ENCODE measurements at regions not wholly inside any gene's neighbourhood (a gene's known extent, or its start where the extent isn't known, plus 50 kb on each side); places are given as distances from the start of the nearest gene placed in this dataset.

DNA sequence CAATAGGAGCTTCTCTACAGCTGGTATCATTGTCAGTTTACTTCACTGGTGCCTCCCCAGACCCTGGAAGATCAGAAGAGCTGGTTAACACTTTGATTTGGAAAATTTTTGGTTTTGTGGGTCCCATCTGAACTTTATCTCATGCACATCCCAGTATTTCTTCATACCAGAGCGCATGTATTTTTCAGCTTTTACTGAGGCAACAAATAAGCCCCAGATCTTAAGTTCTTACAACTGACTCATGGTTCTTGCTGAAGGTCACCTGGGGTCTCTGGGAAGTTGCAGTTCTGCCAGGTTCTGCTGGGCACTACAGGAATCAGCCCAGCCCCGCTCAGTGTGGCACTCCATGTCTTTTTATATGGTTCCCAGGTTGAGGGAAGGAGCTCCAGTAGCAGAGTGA, 1249.9 kb downstream of the EFNB2 start:
- no peak for DNase-seq (ENCODE audit: low spot score)
- TF ChIP-seq CTCF (IDR thresholded peaks at IDR 0.05): no peak
- Histone ChIP-seq H3K27me3 (no peaks in the 10 kb centered on the region), H3K9me3 (no peaks in the 10 kb centered on the region), H3K27ac (no peak overlapping the region), H3K4me1 (no peaks in the 10 kb centered on the region), H3K4me3 (no peak overlapping the region), H3K36me3 (no peaks in the 10 kb centered on the region)

GRCh38 chr13:105282406-105283285, 1252.8 kb downstream of the EFNB2 start:
- DNase-seq (ENCODE audit: low spot score): no peak
- Histone ChIP-seq H3K9me3 (no peaks in the 10 kb centered on the region), H3K4me1 (no peaks in the 10 kb centered on the region), H3K27ac (no peak overlapping the region), H3K4me3 (no peak overlapping the region), H3K36me3 (no peaks in the 10 kb centered on the region), H3K27me3 (no peaks in the 10 kb centered on the region)
- TF ChIP-seq CTCF (IDR thresholded peaks at IDR 0.05): no peak

DNA sequence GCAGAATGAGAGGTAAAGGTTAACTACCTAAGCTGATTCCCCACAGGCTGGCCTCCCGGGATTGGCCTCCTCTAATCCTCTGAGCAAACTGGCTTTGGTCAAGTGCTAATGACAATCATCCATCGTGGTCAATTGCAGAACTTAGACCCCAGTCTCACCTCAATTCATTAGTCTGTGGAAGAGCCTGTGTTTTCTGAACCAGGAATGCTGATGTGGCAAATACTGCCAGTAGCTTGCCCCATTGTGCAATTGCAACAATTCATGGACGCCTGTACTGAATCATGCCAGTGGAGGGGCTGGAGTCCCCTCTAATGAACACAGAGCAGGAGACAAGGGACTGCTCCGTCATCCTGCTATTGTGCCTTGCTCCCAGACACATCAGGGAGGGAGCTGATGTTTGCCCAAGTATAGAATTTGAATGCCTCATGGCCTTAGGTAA, 1256.5 kb downstream of the EFNB2 start:
- Histone ChIP-seq H3K9me3 (no peaks in the 10 kb centered on the region), H3K27me3 (no peaks in the 10 kb centered on the region), H3K27ac (no peak overlapping the region), H3K4me3 (no peak overlapping the region), H3K4me1 (no peaks in the 10 kb centered on the region), H3K36me3 (no peaks in the 10 kb centered on the region)
- TF ChIP-seq CTCF (IDR thresholded peaks at IDR 0.05): no peak
- no peak for DNase-seq (ENCODE audit: low spot score)

DNA sequence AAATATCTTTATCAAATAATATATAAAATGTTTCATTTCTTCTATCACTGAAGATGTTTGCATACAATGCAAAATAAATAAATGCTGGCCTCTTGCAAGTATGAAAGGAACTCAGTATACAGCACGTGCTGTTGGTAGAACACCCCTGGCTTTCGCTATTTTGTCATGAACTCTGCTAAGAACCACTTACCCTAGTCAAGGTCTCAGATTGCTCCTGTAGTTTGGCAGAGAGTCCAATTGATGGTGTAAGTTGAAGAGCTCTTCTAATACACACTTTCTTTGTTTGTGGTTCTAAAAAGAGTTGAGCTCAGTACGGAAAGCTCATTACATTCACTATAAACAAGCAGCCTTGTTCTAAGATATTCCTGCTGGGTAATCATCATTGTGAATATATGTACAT, 1258.9 kb downstream of the EFNB2 start:
- no peak for DNase-seq (ENCODE audit: low spot score)
- Histone ChIP-seq H3K36me3 (no peaks in the 10 kb centered on the region), H3K27ac (no peak overlapping the region), H3K4me3 (no peak overlapping the region), H3K27me3 (no peaks in the 10 kb centered on the region), H3K4me1 (no peaks in the 10 kb centered on the region), H3K9me3 (no peaks in the 10 kb centered on the region)
- no peak for TF ChIP-seq CTCF (IDR thresholded peaks at IDR 0.05)

- H3K27me3 ChIP-seq: no peaks in the 10 kb centered on the region
- no peaks in the 10 kb centered on the region for H3K36me3 ChIP-seq
- H3K4me1 ChIP-seq: no peaks in the 10 kb centered on the region
- H3K9me3 ChIP-seq: no peaks in the 10 kb centered on the region
- DNase-seq (ENCODE audit: low spot score): no peak
- no peak for TF ChIP-seq CTCF (IDR thresholded peaks at IDR 0.05)
- H3K4me3 ChIP-seq: no peak overlapping the region
- H3K27ac ChIP-seq: no peak overlapping the region
Observed at GRCh38 chr13:105273665-105274222, 1261.7 kb downstream of the EFNB2 start.

All from right atrium auricular region (tissue), 2 donors.